ENCODE measurements at regions not wholly inside any gene's neighbourhood (a gene's known extent, or its start where the extent isn't known, plus 50 kb on each side); places are given as distances from the start of the nearest gene placed in this dataset.
"Not testable (repeated sequence)": the region's sequence is repeated elsewhere in the genome, so short reads cannot be mapped to it uniquely, and the experiment has no call there.

- not testable (repeated sequence) for H3K36me3 ChIP-seq (ENCODE audit: control insufficient read depth, insufficient read depth, low read length); H3K27me3 ChIP-seq (ENCODE audit: control insufficient read depth, insufficient read depth, low read length); DNase-seq (ENCODE audit: low read depth); H3K4me3 ChIP-seq (ENCODE audit: low read depth, low read length)
These were observed 185.9 kb upstream of the ZNF644 start for GRCh38 chr1:91207691-91208090.

- DNase-seq (ENCODE audit: low read depth); H3K27me3 ChIP-seq (ENCODE audit: control insufficient read depth, insufficient read depth, low read length); H3K4me3 ChIP-seq (ENCODE audit: low read depth, low read length); H3K36me3 ChIP-seq (ENCODE audit: control insufficient read depth, insufficient read depth, low read length): not testable (repeated sequence)
These were observed 182.3 kb upstream of the ZNF644 start for GRCh38 chr1:91204150-91204549.

GRCh38 chr1:91201694-91202093 is 179.9 kb upstream of the ZNF644 start:
- TF ChIP-seq CTCF (IDR thresholded peaks at IDR 0.05; ENCODE audit: insufficient read depth, low read length, poor library complexity, severe bottlenecking), result no peak
- Histone ChIP-seq H3K36me3 (ENCODE audit: control insufficient read depth, insufficient read depth, low read length) (no peaks in the 10 kb centered on the region), H3K27me3 (ENCODE audit: control insufficient read depth, insufficient read depth, low read length) (no peaks in the 10 kb centered on the region), H3K4me3 (ENCODE audit: low read depth, low read length) (no peak overlapping the region)
- DNase-seq (ENCODE audit: low read depth), result no peak

GRCh38 chr1:91201176-91201575 is 179.3 kb upstream of the ZNF644 start:
- no peak for TF ChIP-seq CTCF (IDR thresholded peaks at IDR 0.05; ENCODE audit: insufficient read depth, low read length, poor library complexity, severe bottlenecking)
- Histone ChIP-seq H3K36me3 (ENCODE audit: control insufficient read depth, insufficient read depth, low read length) (no peaks in the 10 kb centered on the region), H3K4me3 (ENCODE audit: low read depth, low read length) (no peak overlapping the region), H3K27me3 (ENCODE audit: control insufficient read depth, insufficient read depth, low read length) (no peaks in the 10 kb centered on the region)
- no peak for DNase-seq (ENCODE audit: low read depth)

GRCh38 chr1:91200675-91201074 is 178.8 kb upstream of the ZNF644 start:
- TF ChIP-seq CTCF (IDR thresholded peaks at IDR 0.05; ENCODE audit: insufficient read depth, low read length, poor library complexity, severe bottlenecking), result no peak
- no peaks in the 10 kb centered on the region for H3K27me3 ChIP-seq (ENCODE audit: control insufficient read depth, insufficient read depth, low read length)

GRCh38 chr1:91199988-91200387 is 178.2 kb upstream of the ZNF644 start:
- Histone ChIP-seq H3K27me3 (ENCODE audit: control insufficient read depth, insufficient read depth, low read length) (no peaks in the 10 kb centered on the region), H3K36me3 (ENCODE audit: control insufficient read depth, insufficient read depth, low read length) (no peaks in the 10 kb centered on the region), H3K4me3 (ENCODE audit: low read depth, low read length) (no peak overlapping the region)
- no peak for TF ChIP-seq CTCF (IDR thresholded peaks at IDR 0.05; ENCODE audit: insufficient read depth, low read length, poor library complexity, severe bottlenecking)
- no peak for DNase-seq (ENCODE audit: low read depth)

More at GRCh38 chr1:91200675-91201074, 178.8 kb upstream of the ZNF644 start:
- Histone ChIP-seq H3K36me3 (ENCODE audit: control insufficient read depth, insufficient read depth, low read length) (no peaks in the 10 kb centered on the region), H3K4me3 (ENCODE audit: low read depth, low read length) (no peak overlapping the region)
- DNase-seq (ENCODE audit: low read depth), result no peak

- no peak for TF ChIP-seq CTCF (IDR thresholded peaks at IDR 0.05; ENCODE audit: insufficient read depth, low read length, poor library complexity, severe bottlenecking)
- H3K27me3 ChIP-seq (ENCODE audit: control insufficient read depth, insufficient read depth, low read length), result no peaks in the 10 kb centered on the region
- no peaks in the 10 kb centered on the region for H3K36me3 ChIP-seq (ENCODE audit: control insufficient read depth, insufficient read depth, low read length)
- DNase-seq (ENCODE audit: low read depth), result no peak
- H3K4me3 ChIP-seq (ENCODE audit: low read depth, low read length), result no peak overlapping the region
These were observed 169.2 kb upstream of the ZNF644 start for GRCh38 chr1:91190996-91191395.

Measured in kidney epithelial cell (primary cell).